Left ventricle myocardium inferior (tissue), 1 donor: ENCODE measurements at regions not wholly inside any gene's neighbourhood (a gene's known extent, or its start where the extent isn't known, plus 50 kb on each side); places are given as distances from the start of the nearest gene placed in this dataset.

ENCODE experiments used
- DNase-seq: peaks from one replicate; pipeline ENCODE4 v3.0.0-alpha.2; 2020
- H3K27ac ChIP-seq: fragments of 200-600 bp; replicated peaks from 2 replicates; pipeline ENCODE4 v1.8.0; 2021
- H3K27me3 ChIP-seq: fragments of 200-600 bp; 2 replicates; pipeline ENCODE4 v1.8.0; 2021; ENCODE audit warnings: low read depth
- H3K36me3 ChIP-seq: fragments of 200-600 bp; 2 replicates; pipeline ENCODE4 v1.8.0; 2021
- H3K4me1 ChIP-seq: fragments of 200-600 bp; 2 replicates; pipeline ENCODE4 v1.8.0; 2021
- H3K4me3 ChIP-seq: fragments of 200-600 bp; 2 replicates; pipeline ENCODE4 v1.8.0; 2021; ENCODE audit warnings: mild to moderate bottlenecking, moderate library complexity
- H3K9me3 ChIP-seq: fragments of 200-600 bp; replicated peaks from 2 replicates; pipeline ENCODE4 v1.8.0; 2021
- CTCF ChIP-seq: fragments of 200-600 bp; IDR thresholded peaks from 2 replicates; pipeline ENCODE4 v1.8.0; 2021; ENCODE audit warnings: antibody characterized with exemption, mild to moderate bottlenecking, borderline replicate concordance
- intact Hi-C: fragments of 100-400 bp; cut with micrococcal nuclease; formaldehyde crosslinking; loops from one replicate; pipeline ENCODE4 v1.11.0; 2022
- donor health status: DM: no; HTN: yes; CAD: no; lungs with severe emphysema.

- intact Hi-C loops, result no loop called here
- TF ChIP-seq CTCF, result peak; percentile 46
- peaks cover 24% of the 10 kb centered on the region for H3K27me3 ChIP-seq
- no peak for DNase-seq
- H3K27ac ChIP-seq, result no peak overlapping the region
- no peak overlapping the region for H3K4me3 ChIP-seq
- H3K4me1 ChIP-seq, result no peaks in the 10 kb centered on the region
- no peaks in the 10 kb centered on the region for H3K36me3 ChIP-seq
- peaks cover 19% of the 10 kb centered on the region for H3K9me3 ChIP-seq
Observed at GRCh38 chr6:217048-217659, 75.1 kb upstream of the DUSP22 start.

GRCh38 chr6:218153-219018 is 73.9 kb upstream of the DUSP22 start:
- Histone ChIP-seq H3K27me3 (peaks cover 23% of the 10 kb centered on the region), H3K4me1 (no peaks in the 10 kb centered on the region), H3K4me3 (no peak overlapping the region), H3K36me3 (no peaks in the 10 kb centered on the region), H3K9me3 (peaks cover 13% of the 10 kb centered on the region), H3K27ac (no peak overlapping the region)
- DNase-seq, result no peak
- intact Hi-C loops, result no loop called here
- no peak for TF ChIP-seq CTCF

GRCh38 chr6:219019-219570 is 73.2 kb upstream of the DUSP22 start:
- intact Hi-C loops, result no loop called here
- Histone ChIP-seq H3K36me3 (no peaks in the 10 kb centered on the region), H3K27ac (no peak overlapping the region), H3K4me1 (no peaks in the 10 kb centered on the region), H3K4me3 (no peak overlapping the region), H3K9me3 (peaks cover 6% of the 10 kb centered on the region), H3K27me3 (peaks cover 29% of the 10 kb centered on the region)
- no peak for DNase-seq
- no peak for TF ChIP-seq CTCF

DNA sequence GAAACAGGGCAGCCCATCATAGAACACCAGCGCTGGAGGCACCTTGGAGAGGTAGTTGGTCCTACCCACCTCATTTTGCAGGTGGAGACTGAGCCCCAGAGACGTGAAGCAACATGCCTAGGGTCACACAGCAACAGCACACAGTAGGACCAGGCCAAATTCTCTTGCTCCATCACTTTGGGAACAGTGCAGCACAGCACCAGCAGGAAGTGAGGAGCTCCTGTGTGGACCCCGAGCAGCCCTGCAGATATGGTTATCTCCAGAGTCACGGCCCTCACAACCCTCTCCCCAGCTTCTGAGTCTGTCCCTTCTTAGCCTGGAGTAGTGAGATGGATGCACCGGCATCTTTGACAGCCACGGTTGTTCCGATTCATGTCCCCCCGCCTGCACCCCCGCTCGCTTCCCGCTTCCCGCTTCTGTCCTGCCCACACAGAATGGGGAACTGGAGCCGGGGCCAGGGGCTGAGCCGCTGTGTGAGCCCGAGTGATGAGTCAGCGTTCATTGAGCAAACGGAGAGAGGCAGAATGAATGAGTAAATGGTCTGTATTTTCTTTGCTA is 72.6 kb upstream of the DUSP22 start:
- peak; percentile 64 for DNase-seq
- H3K4me3 ChIP-seq, result no peak overlapping the region
- H3K9me3 ChIP-seq, result no peaks in the 10 kb centered on the region
- H3K27ac ChIP-seq, result no peak overlapping the region
- H3K4me1 ChIP-seq, result no peaks in the 10 kb centered on the region
- no peak for TF ChIP-seq CTCF
- H3K27me3 ChIP-seq, result peaks cover 29% of the 10 kb centered on the region
- no peaks in the 10 kb centered on the region for H3K36me3 ChIP-seq
- intact Hi-C loops, result no loop called here

- TF ChIP-seq CTCF, result no peak
- intact Hi-C loops, result no loop called here
- Histone ChIP-seq H3K27me3 (peaks cover 29% of the 10 kb centered on the region), H3K36me3 (no peaks in the 10 kb centered on the region), H3K27ac (no peak overlapping the region), H3K4me3 (no peak overlapping the region), H3K4me1 (peaks cover 4% of the 10 kb centered on the region), H3K9me3 (no peaks in the 10 kb centered on the region)
- no peak for DNase-seq
Observed at GRCh38 chr6:220312-220711, 72.0 kb upstream of the DUSP22 start.
